Gastrocnemius medialis (tissue), 4 donors: ENCODE measurements at regions not wholly inside any gene's neighbourhood (a gene's known extent, or its start where the extent isn't known, plus 50 kb on each side); places are given as distances from the start of the nearest gene placed in this dataset.

Experiments
- CTCF ChIP-seq, 5 experiments: fragments of 450-650 bp in 3 of 5; fragments of 200-600 bp in 2 of 5; sonication (generic) in 2 of 5; IDR thresholded peaks in 4 of 5; conservative IDR thresholded peaks in 1 of 5; 1 replicate in 4 of 5; 2 replicates in 1 of 5; pipeline ENCODE4 v1.5.1; 2016 to 2019; ENCODE audit warnings: antibody characterized with exemption in 5 of 5, mild to moderate bottlenecking in 3 of 5, moderate library complexity in 3 of 5
- POLR2A ChIP-seq, 2 donors: fragments of 450-650 bp; IDR thresholded peaks; one replicate each; pipeline ENCODE4 v1.6.1; 2017; ENCODE audit warnings: antibody characterized with exemption in 2 of 2, mild to moderate bottlenecking in 2 of 2, moderate library complexity in 2 of 2

- TF ChIP-seq CTCF (IDR thresholded peaks at IDR 0.05 in 4 of 5, conservative IDR thresholded peaks at IDR 0.05 in 1 of 5) = no peak
- no peak for TF ChIP-seq POLR2A (IDR thresholded peaks at IDR 0.05)
These were observed 800.9 kb upstream of the ATXN8OS start for GRCh38 chr13:69306766-69307165.
